Stimulated activated memory B cell treated with anti-CD40 and anti-IgM and Interleukin-4, amounts not matched to agents 10 μg/mL and 1 μg/mL and 100 μg/mL, for 72 hours (primary cell): ENCODE measurements at regions not wholly inside any gene's neighbourhood (a gene's known extent, or its start where the extent isn't known, plus 50 kb on each side); places are given as distances from the start of the nearest gene placed in this dataset.
A peak's percentile ranks its signal among the peaks of the same experiment; 100 is the strongest.
"Not testable (repeated sequence)": the region's sequence is repeated elsewhere in the genome, so short reads cannot be mapped to it uniquely, and the experiment has no call there.

Experiments
- ATAC-seq: fragments of 150-1000 bp; cut with Tn5 transposase; 2 replicates; pipeline ENCODE4 v1.10.0; 2021
- H3K27ac Mint-ChIP-seq: one replicate; pipeline ENCODE4 v1.8.0; 2022; ENCODE audit warnings: mild to moderate bottlenecking, mixed read lengths
- H3K27me3 Mint-ChIP-seq: one replicate; pipeline ENCODE4 v1.8.0; 2022; ENCODE audit warnings: mixed read lengths
- H3K36me3 Mint-ChIP-seq: one replicate; pipeline ENCODE4 v1.8.0; 2022; ENCODE audit warnings: mixed read lengths
- H3K4me1 Mint-ChIP-seq: one replicate; pipeline ENCODE4 v1.8.0; 2022; ENCODE audit warnings: mixed read lengths
- H3K4me3 Mint-ChIP-seq: one replicate; pipeline ENCODE4 v1.8.0; 2022; ENCODE audit warnings: mild to moderate bottlenecking, moderate library complexity, mixed read lengths
- H3K9me3 Mint-ChIP-seq: one replicate; pipeline ENCODE4 v1.8.0; 2022; ENCODE audit warnings: mixed read lengths

GRCh38 chr5:96196890-96197289 lies 235.2 kb upstream of the ELL2 start:
- no peaks in the 10 kb centered on the region for H3K4me1 Mint-ChIP-seq
- no peaks in the 10 kb centered on the region for H3K9me3 Mint-ChIP-seq
- H3K36me3 Mint-ChIP-seq = no peaks in the 10 kb centered on the region
- no peak for ATAC-seq
- no peaks in the 10 kb centered on the region for H3K27me3 Mint-ChIP-seq
- H3K4me3 Mint-ChIP-seq = no peak overlapping the region
- no peak overlapping the region for H3K27ac Mint-ChIP-seq

- ATAC-seq = no peak
- Mint-ChIP-seq H3K36me3 (no peaks in the 10 kb centered on the region), H3K4me3 (no peak overlapping the region), H3K9me3 (no peaks in the 10 kb centered on the region), H3K27me3 (no peaks in the 10 kb centered on the region), H3K4me1 (no peaks in the 10 kb centered on the region), H3K27ac (no peak overlapping the region)
Measured at GRCh38 chr5:96196407-96196806, 234.8 kb upstream of the ELL2 start.

GRCh38 chr5:96195123-96195522 lies 233.5 kb upstream of the ELL2 start:
- H3K27ac Mint-ChIP-seq = no peak overlapping the region
- no peaks in the 10 kb centered on the region for H3K9me3 Mint-ChIP-seq
- H3K36me3 Mint-ChIP-seq = no peaks in the 10 kb centered on the region
- H3K27me3 Mint-ChIP-seq = peaks cover 7% of the 10 kb centered on the region
- H3K4me3 Mint-ChIP-seq = no peak overlapping the region
- no peaks in the 10 kb centered on the region for H3K4me1 Mint-ChIP-seq
- no peak for ATAC-seq

- ATAC-seq = no peak
- H3K9me3 Mint-ChIP-seq = no peaks in the 10 kb centered on the region
- H3K36me3 Mint-ChIP-seq = no peaks in the 10 kb centered on the region
- no peaks in the 10 kb centered on the region for H3K4me1 Mint-ChIP-seq
- peaks cover 13% of the 10 kb centered on the region for H3K27me3 Mint-ChIP-seq
- H3K4me3 Mint-ChIP-seq = no peak overlapping the region
- H3K27ac Mint-ChIP-seq = no peak overlapping the region
Measured at GRCh38 chr5:96194593-96194992, 232.9 kb upstream of the ELL2 start.

- ATAC-seq = no peak
- H3K36me3 Mint-ChIP-seq = no peaks in the 10 kb centered on the region
- peaks cover 19% of the 10 kb centered on the region for H3K27me3 Mint-ChIP-seq
- no peaks in the 10 kb centered on the region for H3K4me1 Mint-ChIP-seq
- H3K4me3 Mint-ChIP-seq = no peak overlapping the region
- H3K9me3 Mint-ChIP-seq = no peaks in the 10 kb centered on the region
- H3K27ac Mint-ChIP-seq = no peak overlapping the region
Measured at GRCh38 chr5:96193946-96194345, 232.3 kb upstream of the ELL2 start.

GRCh38 chr5:96189987-96190386 lies 228.3 kb upstream of the ELL2 start:
- Mint-ChIP-seq H3K9me3 (peaks cover 5% of the 10 kb centered on the region), H3K27ac (no peak overlapping the region), H3K27me3 (peaks cover 21% of the 10 kb centered on the region), H3K36me3 (no peaks in the 10 kb centered on the region), H3K4me1 (no peaks in the 10 kb centered on the region), H3K4me3 (no peak overlapping the region)
- ATAC-seq = no peak

GRCh38 chr5:96189028-96189826 lies 227.6 kb upstream of the ELL2 start:
- Mint-ChIP-seq H3K4me1 (no peaks in the 10 kb centered on the region), H3K27ac (no peak overlapping the region), H3K36me3 (no peaks in the 10 kb centered on the region), H3K27me3 (peaks cover 21% of the 10 kb centered on the region), H3K9me3 (peaks cover 12% of the 10 kb centered on the region), H3K4me3 (no peak overlapping the region)
- no peak for ATAC-seq

GRCh38 chr5:96187309-96188027 lies 225.8 kb upstream of the ELL2 start:
- no peaks in the 10 kb centered on the region for H3K4me1 Mint-ChIP-seq
- no peak overlapping the region for H3K27ac Mint-ChIP-seq
- no peaks in the 10 kb centered on the region for H3K36me3 Mint-ChIP-seq
- peaks cover 21% of the 10 kb centered on the region for H3K27me3 Mint-ChIP-seq
- ATAC-seq = no peak
- H3K9me3 Mint-ChIP-seq = peaks cover 13% of the 10 kb centered on the region
- H3K4me3 Mint-ChIP-seq = no peak overlapping the region

GRCh38 chr5:96184510-96184909 lies 222.9 kb upstream of the ELL2 start:
- not testable (repeated sequence) for H3K4me3 Mint-ChIP-seq, H3K36me3 Mint-ChIP-seq, H3K27me3 Mint-ChIP-seq, H3K4me1 Mint-ChIP-seq, H3K27ac Mint-ChIP-seq, ATAC-seq
- H3K9me3 Mint-ChIP-seq = peaks cover 13% of the 10 kb centered on the region

- no peaks in the 10 kb centered on the region for H3K27me3 Mint-ChIP-seq
Measured at GRCh38 chr5:96180684-96181435, 219.2 kb upstream of the ELL2 start.

GRCh38 chr5:96177303-96177869 lies 215.7 kb upstream of the ELL2 start:
- H3K27me3 Mint-ChIP-seq = no peaks in the 10 kb centered on the region
- peaks cover 13% of the 10 kb centered on the region for H3K4me1 Mint-ChIP-seq
- no peak overlapping the region for H3K4me3 Mint-ChIP-seq
- H3K9me3 Mint-ChIP-seq = peaks cover 2% of the 10 kb centered on the region
- ATAC-seq = peak; percentile 85
- no peak overlapping the region for H3K27ac Mint-ChIP-seq
- H3K36me3 Mint-ChIP-seq = no peaks in the 10 kb centered on the region

More at GRCh38 chr5:96180684-96181435, 219.2 kb upstream of the ELL2 start:
- Mint-ChIP-seq H3K36me3 (no peaks in the 10 kb centered on the region), H3K4me1 (peaks cover 11% of the 10 kb centered on the region), H3K9me3 (peaks cover 15% of the 10 kb centered on the region), H3K4me3 (no peak overlapping the region), H3K27ac (no peak overlapping the region)
- no peak for ATAC-seq

GRCh38 chr5:96176022-96176421 lies 214.4 kb upstream of the ELL2 start:
- peaks cover 2% of the 10 kb centered on the region for H3K9me3 Mint-ChIP-seq
- no peak for ATAC-seq
- H3K4me3 Mint-ChIP-seq = no peak overlapping the region
- peaks cover 13% of the 10 kb centered on the region for H3K4me1 Mint-ChIP-seq
- no peaks in the 10 kb centered on the region for H3K27me3 Mint-ChIP-seq
- no peak overlapping the region for H3K27ac Mint-ChIP-seq
- no peaks in the 10 kb centered on the region for H3K36me3 Mint-ChIP-seq

GRCh38 chr5:96175090-96175489 lies 213.4 kb upstream of the ELL2 start:
- Mint-ChIP-seq H3K27me3 (no peaks in the 10 kb centered on the region), H3K4me1 (peaks cover 13% of the 10 kb centered on the region), H3K9me3 (peaks cover 2% of the 10 kb centered on the region), H3K36me3 (no peaks in the 10 kb centered on the region), H3K4me3 (no peak overlapping the region), H3K27ac (no peak overlapping the region)
- ATAC-seq = peak; percentile 57

- no peak overlapping the region for H3K4me3 Mint-ChIP-seq
- ATAC-seq = no peak
- H3K9me3 Mint-ChIP-seq = no peaks in the 10 kb centered on the region
- H3K4me1 Mint-ChIP-seq = peaks cover 13% of the 10 kb centered on the region
- H3K27ac Mint-ChIP-seq = no peak overlapping the region
- H3K36me3 Mint-ChIP-seq = no peaks in the 10 kb centered on the region
- H3K27me3 Mint-ChIP-seq = no peaks in the 10 kb centered on the region
Measured at GRCh38 chr5:96173366-96173765, 211.7 kb upstream of the ELL2 start.

GRCh38 chr5:96172436-96172835 lies 210.8 kb upstream of the ELL2 start:
- Mint-ChIP-seq H3K4me1 (peaks cover 8% of the 10 kb centered on the region), H3K36me3 (no peaks in the 10 kb centered on the region), H3K4me3 (no peak overlapping the region), H3K9me3 (no peaks in the 10 kb centered on the region), H3K27me3 (no peaks in the 10 kb centered on the region), H3K27ac (no peak overlapping the region)
- no peak for ATAC-seq
